ENCODE measurements at regions not wholly inside any gene's neighbourhood (a gene's known extent, or its start where the extent isn't known, plus 50 kb on each side); places are given as distances from the start of the nearest gene placed in this dataset.

DNA sequence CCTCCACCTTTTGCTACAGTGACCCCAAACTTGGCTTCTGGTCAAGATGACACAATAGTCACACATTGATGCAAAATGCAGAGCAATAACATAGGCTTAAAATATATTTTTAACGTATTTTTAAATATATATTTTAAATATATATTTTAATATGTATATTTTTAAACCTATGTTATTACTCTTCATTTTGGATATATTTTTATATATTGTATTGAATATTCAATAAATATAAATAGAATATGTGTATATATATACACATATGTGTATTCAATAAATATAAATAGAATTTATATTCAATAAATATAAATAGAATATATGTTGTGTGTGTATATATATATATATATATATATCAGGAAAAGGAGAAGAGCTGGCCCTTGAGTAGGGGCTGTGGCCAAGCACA lies 115.6 kb downstream of the POU4F1 start:
- ChIA-PET CTCF (no interaction called here), POLR2A (no interaction called here)
- no peaks in the 10 kb centered on the region for H3K27me3 ChIP-seq (replicated peaks in 1 of 4; ENCODE audit: control extremely low read depth in 1 of 4, control insufficient read depth in 3 of 4, insufficient read depth in 4 of 4, low read length in 3 of 4)
- H3K4me2 ChIP-seq (replicated peaks; ENCODE audit: low read depth, low read length, poor library complexity, severe bottlenecking), result no peak overlapping the region
- H3K36me3 ChIP-seq (replicated peaks in 1 of 2; ENCODE audit: control extremely low read depth in 1 of 2, control insufficient read depth in 1 of 2, extremely low read depth in 1 of 2, insufficient read depth in 2 of 2, low read length in 1 of 2), result no peaks in the 10 kb centered on the region
- H3K27ac ChIP-seq (ENCODE audit: low read length in 2 of 2), result no peak overlapping the region
- Mint-ChIP-seq H3K27ac (no peak overlapping the region), H3K4me1 (no peaks in the 10 kb centered on the region), H3K27me3 (peaks cover 4% of the 10 kb centered on the region), H3K4me3 (no peak overlapping the region), H3K9me3 (ENCODE audit: insufficient read depth) (peaks cover 8% of the 10 kb centered on the region)
- H4K20me1 ChIP-seq (ENCODE audit: control insufficient read depth, insufficient read depth, low read length, poor library complexity, severe bottlenecking), result no peaks in the 10 kb centered on the region
- ATAC-seq (ENCODE audit: low read depth) (no peak), DNase-seq (no peak)
- intact Hi-C loops (cut with micrococcal nuclease), result no loop called here
- no CpG with 5 or more reads among the region's 1 CpG for WGBS (ENCODE audit: insufficient coverage)
- H3K9ac ChIP-seq (ENCODE audit: low read length), result no peak overlapping the region
- no peaks in the 10 kb centered on the region for H3K4me1 ChIP-seq (ENCODE audit: control insufficient read depth in 2 of 2, insufficient read depth in 2 of 2, low read length in 2 of 2)
- peaks cover 0 to 4% (median 3%) of the 10 kb centered on the region in 3 donors for H3K9me3 ChIP-seq (ENCODE audit: control extremely low read depth in 1 of 3, control insufficient read depth in 2 of 3, insufficient read depth in 1 of 3, low read length in 2 of 3)
- no peak overlapping the region for H3K4me3 ChIP-seq (ENCODE audit: control extremely low read depth in 1 of 5, extremely low read depth in 1 of 5, insufficient read depth in 1 of 5, low read depth in 2 of 5, low read length in 4 of 5)
- H3K79me2 ChIP-seq (ENCODE audit: control insufficient read depth, insufficient read depth, low read length), result no peaks in the 10 kb centered on the region
- no peak overlapping the region for H2AFZ ChIP-seq (ENCODE audit: insufficient read depth, low read depth, low read length, poor library complexity, severe bottlenecking)
- TF ChIP-seq, protein P1, sequence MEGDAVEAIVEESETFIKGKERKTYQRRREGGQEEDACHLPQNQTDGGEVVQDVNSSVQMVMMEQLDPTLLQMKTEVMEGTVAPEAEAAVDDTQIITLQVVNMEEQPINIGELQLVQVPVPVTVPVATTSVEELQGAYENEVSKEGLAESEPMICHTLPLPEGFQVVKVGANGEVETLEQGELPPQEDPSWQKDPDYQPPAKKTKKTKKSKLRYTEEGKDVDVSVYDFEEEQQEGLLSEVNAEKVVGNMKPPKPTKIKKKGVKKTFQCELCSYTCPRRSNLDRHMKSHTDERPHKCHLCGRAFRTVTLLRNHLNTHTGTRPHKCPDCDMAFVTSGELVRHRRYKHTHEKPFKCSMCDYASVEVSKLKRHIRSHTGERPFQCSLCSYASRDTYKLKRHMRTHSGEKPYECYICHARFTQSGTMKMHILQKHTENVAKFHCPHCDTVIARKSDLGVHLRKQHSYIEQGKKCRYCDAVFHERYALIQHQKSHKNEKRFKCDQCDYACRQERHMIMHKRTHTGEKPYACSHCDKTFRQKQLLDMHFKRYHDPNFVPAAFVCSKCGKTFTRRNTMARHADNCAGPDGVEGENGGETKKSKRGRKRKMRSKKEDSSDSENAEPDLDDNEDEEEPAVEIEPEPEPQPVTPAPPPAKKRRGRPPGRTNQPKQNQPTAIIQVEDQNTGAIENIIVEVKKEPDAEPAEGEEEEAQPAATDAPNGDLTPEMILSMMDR (IDR thresholded peaks at IDR 0.05), result no peak
- no peak for TF ChIP-seq EZH2 (IDR thresholded peaks at IDR 0.05; ENCODE audit: borderline replicate concordance, insufficient read depth, low read depth, low read length, poor library complexity, severe bottlenecking)

DNA sequence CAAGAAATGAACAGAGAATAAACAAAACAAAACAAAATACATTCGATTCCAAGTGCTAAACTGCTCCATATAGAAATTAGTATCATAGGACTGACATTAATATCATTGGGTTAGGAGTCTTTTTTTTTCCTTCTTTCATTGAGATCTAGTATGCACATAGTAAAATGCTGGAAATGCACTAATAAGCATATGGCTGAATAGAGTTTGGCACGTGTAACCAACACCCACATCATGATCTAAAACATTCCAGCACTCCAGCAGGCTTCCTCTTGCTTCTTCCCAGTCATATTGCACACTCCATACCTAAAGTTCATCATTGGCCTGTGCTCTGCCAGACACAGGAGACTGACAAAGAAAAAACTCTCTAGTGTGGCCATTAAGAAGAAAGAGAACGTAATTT lies 117.5 kb downstream of the POU4F1 start:
- no peak overlapping the region for H3K9ac ChIP-seq (ENCODE audit: low read length)
- intact Hi-C loops (cut with micrococcal nuclease), result no loop called here
- Mint-ChIP-seq H3K27me3 (peaks cover 4% of the 10 kb centered on the region), H3K4me3 (no peak overlapping the region), H3K9me3 (ENCODE audit: insufficient read depth) (peaks cover 4% of the 10 kb centered on the region), H3K27ac (no peak overlapping the region), H3K4me1 (no peaks in the 10 kb centered on the region)
- ChIA-PET POLR2A (no interaction called here), CTCF (no interaction called here)
- no peaks in the 10 kb centered on the region for H3K36me3 ChIP-seq (replicated peaks in 1 of 2; ENCODE audit: control extremely low read depth in 1 of 2, control insufficient read depth in 1 of 2, extremely low read depth in 1 of 2, insufficient read depth in 2 of 2, low read length in 1 of 2)
- ATAC-seq (ENCODE audit: low read depth), result no peak
- H3K27ac ChIP-seq (ENCODE audit: low read length in 2 of 2), result no peak overlapping the region
- peaks cover 0 to 1% (median 0%) of the 10 kb centered on the region in 3 donors for H3K9me3 ChIP-seq (ENCODE audit: control extremely low read depth in 1 of 3, control insufficient read depth in 2 of 3, insufficient read depth in 1 of 3, low read length in 2 of 3)
- no peak for TF ChIP-seq EZH2 (IDR thresholded peaks at IDR 0.05; ENCODE audit: borderline replicate concordance, insufficient read depth, low read depth, low read length, poor library complexity, severe bottlenecking)
- TF ChIP-seq, protein P1 (IDR thresholded peaks at IDR 0.05), result no peak
- no peaks in the 10 kb centered on the region for H4K20me1 ChIP-seq (ENCODE audit: control insufficient read depth, insufficient read depth, low read length, poor library complexity, severe bottlenecking)
- no peaks in the 10 kb centered on the region for H3K27me3 ChIP-seq (replicated peaks in 1 of 4; ENCODE audit: control extremely low read depth in 1 of 4, control insufficient read depth in 3 of 4, insufficient read depth in 4 of 4, low read length in 3 of 4)
- DNase-seq, result no peak
- no peaks in the 10 kb centered on the region for H3K4me1 ChIP-seq (ENCODE audit: control insufficient read depth in 2 of 2, insufficient read depth in 2 of 2, low read length in 2 of 2)
- no peaks in the 10 kb centered on the region for H3K79me2 ChIP-seq (ENCODE audit: control insufficient read depth, insufficient read depth, low read length)
- no peak overlapping the region for H3K4me3 ChIP-seq (ENCODE audit: control extremely low read depth in 1 of 5, extremely low read depth in 1 of 5, insufficient read depth in 1 of 5, low read depth in 2 of 5, low read length in 4 of 5)
- no peak overlapping the region for H2AFZ ChIP-seq (ENCODE audit: insufficient read depth, low read depth, low read length, poor library complexity, severe bottlenecking)
- H3K4me2 ChIP-seq (replicated peaks; ENCODE audit: low read depth, low read length, poor library complexity, severe bottlenecking), result no peak overlapping the region
- no CpG with 5 or more reads among the region's 3 CpGs for WGBS (ENCODE audit: insufficient coverage)

Measured in B cell (primary cell).